ENCODE measurements at regions not wholly inside any gene's neighbourhood (a gene's known extent, or its start where the extent isn't known, plus 50 kb on each side); places are given as distances from the start of the nearest gene placed in this dataset.

GRCh38 chr4:23401572-23401971 is 488.3 kb downstream of the PPARGC1A start:
- no peaks in the 10 kb centered on the region for H3K9me2 ChIP-seq (replicated peaks; ENCODE audit: insufficient read depth, low read length)
- no peaks in the 10 kb centered on the region for H3K4me1 ChIP-seq (ENCODE audit: low read length)
- no peaks in the 10 kb centered on the region for H4K20me1 ChIP-seq (ENCODE audit: insufficient read depth, low read length)
- TF ChIP-seq, protein P1, sequence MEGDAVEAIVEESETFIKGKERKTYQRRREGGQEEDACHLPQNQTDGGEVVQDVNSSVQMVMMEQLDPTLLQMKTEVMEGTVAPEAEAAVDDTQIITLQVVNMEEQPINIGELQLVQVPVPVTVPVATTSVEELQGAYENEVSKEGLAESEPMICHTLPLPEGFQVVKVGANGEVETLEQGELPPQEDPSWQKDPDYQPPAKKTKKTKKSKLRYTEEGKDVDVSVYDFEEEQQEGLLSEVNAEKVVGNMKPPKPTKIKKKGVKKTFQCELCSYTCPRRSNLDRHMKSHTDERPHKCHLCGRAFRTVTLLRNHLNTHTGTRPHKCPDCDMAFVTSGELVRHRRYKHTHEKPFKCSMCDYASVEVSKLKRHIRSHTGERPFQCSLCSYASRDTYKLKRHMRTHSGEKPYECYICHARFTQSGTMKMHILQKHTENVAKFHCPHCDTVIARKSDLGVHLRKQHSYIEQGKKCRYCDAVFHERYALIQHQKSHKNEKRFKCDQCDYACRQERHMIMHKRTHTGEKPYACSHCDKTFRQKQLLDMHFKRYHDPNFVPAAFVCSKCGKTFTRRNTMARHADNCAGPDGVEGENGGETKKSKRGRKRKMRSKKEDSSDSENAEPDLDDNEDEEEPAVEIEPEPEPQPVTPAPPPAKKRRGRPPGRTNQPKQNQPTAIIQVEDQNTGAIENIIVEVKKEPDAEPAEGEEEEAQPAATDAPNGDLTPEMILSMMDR (IDR thresholded peaks at IDR 0.05; ENCODE audit: low read length): no peak
- TF ChIP-seq EZH2 (optimal IDR thresholded peaks at IDR 0.05; ENCODE audit: low read depth, low read length): no peak
- no peak for TF ChIP-seq EZH2phosphoT487 (IDR thresholded peaks at IDR 0.05; ENCODE audit: low read length)
- no peak for DNase-seq
- H3F3A ChIP-seq (ENCODE audit: insufficient read depth, low read length): no peaks in the 10 kb centered on the region
- no peaks in the 10 kb centered on the region for H3K9me3 ChIP-seq (replicated peaks; ENCODE audit: insufficient read depth, low read length)
- H3K36me3 ChIP-seq (replicated peaks; ENCODE audit: insufficient read depth, low read length): no peaks in the 10 kb centered on the region
- no peak overlapping the region for H3K9ac ChIP-seq (ENCODE audit: low read length)
- H3K4me2 ChIP-seq (ENCODE audit: low read depth, low read length): no peak overlapping the region
- H3K4me3 ChIP-seq (ENCODE audit: low read length): no peak overlapping the region
- H3K27ac ChIP-seq (ENCODE audit: low read length): no peak overlapping the region
- no peaks in the 10 kb centered on the region for H3K79me2 ChIP-seq (ENCODE audit: low read length)
- H2AFZ ChIP-seq (ENCODE audit: low read length): no peak overlapping the region
- H3K27me3 ChIP-seq (replicated peaks; ENCODE audit: insufficient read depth, low read length): no peaks in the 10 kb centered on the region

DNA sequence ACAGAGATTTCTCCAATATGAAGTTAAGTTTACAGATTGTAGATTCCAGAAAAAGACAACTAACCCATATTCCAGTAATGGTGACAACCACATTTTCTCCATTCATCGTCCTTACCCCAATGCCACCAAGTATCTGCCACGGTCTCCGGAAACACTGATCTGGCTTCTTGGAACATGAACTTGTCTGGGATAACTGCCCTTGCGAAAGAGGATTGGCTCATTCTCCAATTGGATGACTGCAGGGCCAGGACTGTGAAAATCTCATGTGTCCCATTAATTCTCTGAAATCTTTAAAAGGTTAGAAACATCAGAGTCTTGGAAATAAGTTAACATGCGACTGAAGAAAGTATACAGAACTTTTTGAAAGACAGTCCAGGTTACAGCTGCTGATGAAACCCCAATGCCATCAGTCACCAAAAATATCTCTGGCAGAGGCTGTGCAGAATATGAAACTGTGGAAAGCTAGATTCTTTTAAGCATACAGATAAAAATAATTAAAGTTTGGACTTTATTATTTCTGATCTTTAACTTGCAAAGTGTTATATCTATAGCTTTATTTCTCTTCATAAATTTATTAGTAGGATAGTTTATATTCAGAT is 496.9 kb downstream of the PPARGC1A start:
- no peaks in the 10 kb centered on the region for H4K20me1 ChIP-seq (ENCODE audit: insufficient read depth, low read length)
- no peak overlapping the region for H3K27ac ChIP-seq (ENCODE audit: low read length)

DNA sequence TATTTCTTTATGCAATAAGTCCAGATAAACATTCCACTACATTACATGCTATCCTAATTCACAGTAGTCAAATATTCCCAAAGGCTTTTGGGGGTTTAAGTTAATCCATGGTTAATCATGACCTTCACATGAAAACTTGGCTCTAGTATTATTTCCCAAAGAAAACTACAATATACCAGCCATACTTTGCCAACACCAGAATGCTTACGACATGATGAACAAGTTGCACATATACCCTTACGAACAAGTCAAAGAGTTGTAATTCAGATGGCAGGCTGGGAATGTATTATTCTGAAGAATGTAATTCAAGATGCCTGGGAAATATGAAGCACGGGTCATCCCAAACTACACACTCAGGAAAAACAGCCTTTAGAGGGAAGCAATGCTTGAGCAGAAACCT is 499.6 kb downstream of the PPARGC1A start:
- no peaks in the 10 kb centered on the region for H3K27me3 ChIP-seq (replicated peaks; ENCODE audit: insufficient read depth, low read length)
- TF ChIP-seq EZH2phosphoT487 (IDR thresholded peaks at IDR 0.05; ENCODE audit: low read length) (no peak), EZH2 (optimal IDR thresholded peaks at IDR 0.05; ENCODE audit: low read depth, low read length) (no peak)
- TF ChIP-seq, protein P1 (IDR thresholded peaks at IDR 0.05; ENCODE audit: low read length): no peak

More for the DNA sequence above, 496.9 kb downstream of the PPARGC1A start:
- Histone ChIP-seq H3K9me2 (replicated peaks; ENCODE audit: insufficient read depth, low read length) (no peaks in the 10 kb centered on the region), H3K4me1 (ENCODE audit: low read length) (no peaks in the 10 kb centered on the region), H3K79me2 (ENCODE audit: low read length) (no peaks in the 10 kb centered on the region), H3K4me2 (ENCODE audit: low read depth, low read length) (no peak overlapping the region), H3F3A (ENCODE audit: insufficient read depth, low read length) (no peaks in the 10 kb centered on the region), H3K36me3 (replicated peaks; ENCODE audit: insufficient read depth, low read length) (no peaks in the 10 kb centered on the region), H3K9me3 (replicated peaks; ENCODE audit: insufficient read depth, low read length) (no peaks in the 10 kb centered on the region), H2AFZ (ENCODE audit: low read length) (no peak overlapping the region), H3K27me3 (replicated peaks; ENCODE audit: insufficient read depth, low read length) (no peaks in the 10 kb centered on the region), H3K9ac (ENCODE audit: low read length) (no peak overlapping the region), H3K4me3 (ENCODE audit: low read length) (no peak overlapping the region)
- DNase-seq: no peak
- no peak for TF ChIP-seq EZH2phosphoT487 (IDR thresholded peaks at IDR 0.05; ENCODE audit: low read length)
- no peak for TF ChIP-seq EZH2 (optimal IDR thresholded peaks at IDR 0.05; ENCODE audit: low read depth, low read length)
- TF ChIP-seq, protein P1 (IDR thresholded peaks at IDR 0.05; ENCODE audit: low read length): no peak

More for the DNA sequence above, 499.6 kb downstream of the PPARGC1A start:
- Histone ChIP-seq H3K4me3 (ENCODE audit: low read length) (no peak overlapping the region), H3K9me2 (replicated peaks; ENCODE audit: insufficient read depth, low read length) (no peaks in the 10 kb centered on the region), H3K9ac (ENCODE audit: low read length) (no peak overlapping the region), H3F3A (ENCODE audit: insufficient read depth, low read length) (no peaks in the 10 kb centered on the region), H2AFZ (ENCODE audit: low read length) (no peak overlapping the region), H3K36me3 (replicated peaks; ENCODE audit: insufficient read depth, low read length) (no peaks in the 10 kb centered on the region), H4K20me1 (ENCODE audit: insufficient read depth, low read length) (no peaks in the 10 kb centered on the region), H3K79me2 (ENCODE audit: low read length) (no peaks in the 10 kb centered on the region), H3K9me3 (replicated peaks; ENCODE audit: insufficient read depth, low read length) (no peaks in the 10 kb centered on the region), H3K4me2 (ENCODE audit: low read depth, low read length) (no peak overlapping the region), H3K4me1 (ENCODE audit: low read length) (no peaks in the 10 kb centered on the region), H3K27ac (ENCODE audit: low read length) (no peak overlapping the region)
- DNase-seq: no peak
